Upper lobe of right lung (tissue), 1 donor: ENCODE measurements at regions not wholly inside any gene's neighbourhood (a gene's known extent, or its start where the extent isn't known, plus 50 kb on each side); places are given as distances from the start of the nearest gene placed in this dataset.

ENCODE experiments used
- ATAC-seq: fragments of 200-7000 bp; cut with Tn5 transposase; one replicate; pipeline ENCODE4 v1.9.1; 2020; ENCODE audit warnings: mild to moderate bottlenecking, moderate library complexity
- DNase-seq: peaks from one replicate; pipeline ENCODE4 v3.0.0-alpha.2; 2020
- H3K27ac ChIP-seq: fragments of 200-600 bp; one replicate; pipeline ENCODE4 v1.8.0; 2022
- H3K27me3 ChIP-seq: fragments of 200-600 bp; one replicate; pipeline ENCODE4 v1.8.0; 2022; ENCODE audit warnings: mild to moderate bottlenecking
- H3K36me3 ChIP-seq: fragments of 200-600 bp; one replicate; pipeline ENCODE4 v1.8.0; 2022
- H3K4me1 ChIP-seq: fragments of 200-600 bp; one replicate; pipeline ENCODE4 v1.8.0; 2022
- H3K4me3 ChIP-seq: fragments of 200-600 bp; one replicate; pipeline ENCODE4 v1.8.0; 2022; ENCODE audit warnings: mild to moderate bottlenecking
- H3K9me3 ChIP-seq: fragments of 200-600 bp; one replicate; pipeline ENCODE4 v1.8.0; 2022
- intact Hi-C: fragments of 100-400 bp; cut with DNase I; formaldehyde crosslinking; loops from one replicate; pipeline ENCODE4 v1.11.0; 2022
- TF ChIP-seq, protein P1 (sequence below): fragments of 200-600 bp; IDR thresholded peaks from one replicate; pipeline ENCODE4 v1.8.0; 2022; ENCODE audit warnings: antibody characterized with exemption
- donor health status: DM: no; HTN: yes; CAD: no; lungs with severe emphysema.

DNA sequence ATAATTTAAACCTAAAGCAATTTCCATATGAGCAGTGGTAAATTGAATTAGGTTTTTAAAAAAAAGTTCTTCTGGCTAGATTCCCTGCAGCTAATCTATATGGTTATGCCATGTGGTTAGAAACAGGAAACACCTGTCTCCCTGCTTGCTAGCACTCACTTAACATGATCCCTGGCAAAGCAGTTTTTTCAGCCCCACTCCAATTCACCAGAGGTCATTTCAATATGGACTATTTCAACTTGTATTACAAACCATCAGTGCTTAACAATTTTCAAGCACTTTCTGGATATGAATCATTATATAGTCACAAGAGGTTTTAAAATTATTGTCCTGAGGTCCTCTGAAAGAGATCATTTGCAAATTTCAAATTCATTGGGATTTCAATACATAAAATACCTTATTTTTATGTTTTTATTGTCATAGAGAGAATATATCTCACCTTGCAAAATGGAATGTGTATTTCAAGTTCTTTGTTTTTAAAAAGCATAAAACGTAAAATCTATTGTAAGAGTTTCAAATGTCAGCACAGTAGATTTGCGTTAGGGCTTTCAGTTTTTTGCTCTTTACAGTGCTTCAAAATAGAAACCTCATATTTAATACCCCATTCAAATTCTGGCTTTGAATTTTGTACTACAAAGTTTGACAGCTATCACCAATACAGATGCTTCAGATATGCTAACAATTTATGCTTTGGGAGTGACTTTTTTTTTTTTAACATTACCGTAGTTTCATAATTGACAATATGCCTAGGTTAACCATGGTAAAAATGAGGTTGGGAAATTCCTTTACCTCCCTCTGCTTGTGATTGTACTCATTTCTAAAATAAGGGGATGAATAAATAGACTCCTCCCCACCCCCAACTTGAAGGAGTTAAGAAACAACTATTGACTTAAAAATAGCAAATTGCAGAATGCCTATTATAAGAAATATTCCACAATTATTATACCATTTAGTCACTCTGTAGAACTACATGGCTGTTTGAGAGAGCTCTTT lies 117.5 kb upstream of the HGF start:
- no peaks in the 10 kb centered on the region for H3K4me1 ChIP-seq
- H3K36me3 ChIP-seq: no peaks in the 10 kb centered on the region
- no peaks in the 10 kb centered on the region for H3K27me3 ChIP-seq
- H3K4me3 ChIP-seq: no peak overlapping the region
- ATAC-seq: no peak
- no peak overlapping the region for H3K27ac ChIP-seq
- TF ChIP-seq, protein P1, sequence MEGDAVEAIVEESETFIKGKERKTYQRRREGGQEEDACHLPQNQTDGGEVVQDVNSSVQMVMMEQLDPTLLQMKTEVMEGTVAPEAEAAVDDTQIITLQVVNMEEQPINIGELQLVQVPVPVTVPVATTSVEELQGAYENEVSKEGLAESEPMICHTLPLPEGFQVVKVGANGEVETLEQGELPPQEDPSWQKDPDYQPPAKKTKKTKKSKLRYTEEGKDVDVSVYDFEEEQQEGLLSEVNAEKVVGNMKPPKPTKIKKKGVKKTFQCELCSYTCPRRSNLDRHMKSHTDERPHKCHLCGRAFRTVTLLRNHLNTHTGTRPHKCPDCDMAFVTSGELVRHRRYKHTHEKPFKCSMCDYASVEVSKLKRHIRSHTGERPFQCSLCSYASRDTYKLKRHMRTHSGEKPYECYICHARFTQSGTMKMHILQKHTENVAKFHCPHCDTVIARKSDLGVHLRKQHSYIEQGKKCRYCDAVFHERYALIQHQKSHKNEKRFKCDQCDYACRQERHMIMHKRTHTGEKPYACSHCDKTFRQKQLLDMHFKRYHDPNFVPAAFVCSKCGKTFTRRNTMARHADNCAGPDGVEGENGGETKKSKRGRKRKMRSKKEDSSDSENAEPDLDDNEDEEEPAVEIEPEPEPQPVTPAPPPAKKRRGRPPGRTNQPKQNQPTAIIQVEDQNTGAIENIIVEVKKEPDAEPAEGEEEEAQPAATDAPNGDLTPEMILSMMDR: no peak
- no peak for DNase-seq
- H3K9me3 ChIP-seq: no peaks in the 10 kb centered on the region
- intact Hi-C loops: no loop called here

DNA sequence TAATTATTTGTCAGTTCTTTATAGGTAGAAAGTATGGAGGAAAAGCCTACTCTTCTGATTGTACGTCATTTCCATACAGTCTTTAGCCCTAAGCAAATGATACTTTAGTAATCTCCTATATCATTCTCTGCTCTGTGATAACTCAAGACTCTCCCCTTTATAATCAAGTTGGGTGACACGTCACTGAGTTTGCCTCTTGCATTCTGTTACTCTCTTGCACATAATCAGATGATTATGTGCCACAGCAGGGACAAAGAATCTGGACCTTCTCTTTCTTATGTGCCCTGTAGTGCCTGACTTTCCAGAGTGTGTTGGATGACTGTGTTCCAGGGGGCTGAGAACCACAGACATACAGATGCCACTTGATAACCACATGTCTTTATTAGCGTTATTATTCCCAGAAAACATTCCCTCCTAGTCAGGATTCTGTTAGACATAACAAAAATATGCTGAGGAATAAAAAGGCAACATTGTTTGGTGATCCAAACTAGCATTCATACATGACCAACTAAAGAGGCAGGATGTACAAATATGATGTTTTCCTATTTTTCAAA lies 116.4 kb upstream of the HGF start:
- intact Hi-C loops: no loop called here
- Histone ChIP-seq H3K36me3 (no peaks in the 10 kb centered on the region), H3K4me3 (no peak overlapping the region), H3K27me3 (no peaks in the 10 kb centered on the region), H3K4me1 (no peaks in the 10 kb centered on the region), H3K9me3 (no peaks in the 10 kb centered on the region), H3K27ac (no peak overlapping the region)
- ATAC-seq (no peak), DNase-seq (no peak)
- TF ChIP-seq, protein P1: no peak

DNA sequence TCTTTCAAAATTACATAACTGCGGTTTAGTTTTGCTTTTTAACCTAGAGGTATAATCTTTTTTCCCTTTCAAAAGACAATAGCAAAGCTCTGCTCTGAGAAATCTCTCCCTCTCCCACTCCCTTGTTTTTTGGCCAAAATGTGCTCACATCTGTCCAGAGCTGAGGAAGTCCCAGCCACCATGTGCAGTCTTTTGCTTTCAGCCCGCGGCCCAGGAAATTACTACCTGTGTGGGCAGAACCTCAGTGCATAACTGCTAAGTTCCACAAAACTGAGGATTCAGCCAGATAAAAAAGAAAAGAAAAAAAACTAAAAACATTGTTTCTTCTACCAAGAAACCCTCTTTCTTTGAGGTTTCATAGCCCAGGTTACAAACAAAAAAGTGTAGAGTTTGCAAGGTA lies 115.0 kb upstream of the HGF start:
- H3K4me1 ChIP-seq: no peaks in the 10 kb centered on the region
- TF ChIP-seq, protein P1: no peak
- DNase-seq (no peak), ATAC-seq (no peak)
- H3K4me3 ChIP-seq: no peak overlapping the region
- H3K27ac ChIP-seq: no peak overlapping the region
- no peaks in the 10 kb centered on the region for H3K27me3 ChIP-seq
- no peaks in the 10 kb centered on the region for H3K36me3 ChIP-seq
- intact Hi-C loops: no loop called here
- H3K9me3 ChIP-seq: no peaks in the 10 kb centered on the region

- no peak overlapping the region for H3K4me3 ChIP-seq
- no peak for DNase-seq
- H3K36me3 ChIP-seq: no peaks in the 10 kb centered on the region
- no peaks in the 10 kb centered on the region for H3K4me1 ChIP-seq
- ATAC-seq: no peak
- H3K9me3 ChIP-seq: no peaks in the 10 kb centered on the region
- intact Hi-C loops: no loop called here
- TF ChIP-seq, protein P1: no peak
- H3K27me3 ChIP-seq: no peaks in the 10 kb centered on the region
- H3K27ac ChIP-seq: no peak overlapping the region
Observed at GRCh38 chr7:81883801-81884393, 114.0 kb upstream of the HGF start.

- no peaks in the 10 kb centered on the region for H3K9me3 ChIP-seq
- H3K4me3 ChIP-seq: no peak overlapping the region
- TF ChIP-seq, protein P1: no peak
- no peaks in the 10 kb centered on the region for H3K36me3 ChIP-seq
- ATAC-seq (no peak), DNase-seq (no peak)
- H3K27ac ChIP-seq: no peak overlapping the region
- no peaks in the 10 kb centered on the region for H3K27me3 ChIP-seq
- intact Hi-C loops: no loop called here
- no peaks in the 10 kb centered on the region for H3K4me1 ChIP-seq
Observed at GRCh38 chr7:81882086-81882485, 112.2 kb upstream of the HGF start.
